Activated CD4-positive, alpha-beta memory T cell treated with anti-CD3 and anti-CD28 coated beads for 36 hours (primary cell): ENCODE measurements at regions not wholly inside any gene's neighbourhood (a gene's known extent, or its start where the extent isn't known, plus 50 kb on each side); places are given as distances from the start of the nearest gene placed in this dataset.

Source experiments
- CTCF ChIA-PET: fragments of 350-600 bp; sonication (Branson Sonifier 250); formaldehyde crosslinking; loops from one replicate; lab custom pipeline; 2021; ENCODE audit warnings: antibody characterized with exemption, inconsistent platforms; lab: Charles Lee
- POLR2A ChIA-PET: fragments of 350-600 bp; sonication (Branson Sonifier 250); formaldehyde crosslinking; loops from one replicate; lab custom pipeline; 2021; ENCODE audit warnings: antibody characterized with exemption; lab: Charles Lee
- DNase-seq: peaks from one replicate; pipeline ENCODE4 v3.0.0-alpha.2; 2020
- H3K27ac Mint-ChIP-seq: one replicate; pipeline ENCODE4 v1.8.0; 2021; ENCODE audit warnings: mixed read lengths
- H3K27me3 Mint-ChIP-seq: one replicate; pipeline ENCODE4 v1.8.0; 2021; ENCODE audit warnings: mixed read lengths
- H3K36me3 Mint-ChIP-seq: one replicate; pipeline ENCODE4 v1.8.0; 2021; ENCODE audit warnings: mixed read lengths
- H3K4me1 Mint-ChIP-seq: one replicate; pipeline ENCODE4 v1.8.0; 2021; ENCODE audit warnings: low read depth, mixed read lengths
- H3K4me3 Mint-ChIP-seq: one replicate; pipeline ENCODE4 v1.8.0; 2021; ENCODE audit warnings: mild to moderate bottlenecking, mixed read lengths
- H3K9me3 Mint-ChIP-seq: one replicate; pipeline ENCODE4 v1.8.0; 2021; ENCODE audit warnings: mixed read lengths
- intact Hi-C: fragments of 100-400 bp; cut with micrococcal nuclease; formaldehyde crosslinking; loops from one replicate; pipeline ENCODE4 v1.15.1; 2023

DNA sequence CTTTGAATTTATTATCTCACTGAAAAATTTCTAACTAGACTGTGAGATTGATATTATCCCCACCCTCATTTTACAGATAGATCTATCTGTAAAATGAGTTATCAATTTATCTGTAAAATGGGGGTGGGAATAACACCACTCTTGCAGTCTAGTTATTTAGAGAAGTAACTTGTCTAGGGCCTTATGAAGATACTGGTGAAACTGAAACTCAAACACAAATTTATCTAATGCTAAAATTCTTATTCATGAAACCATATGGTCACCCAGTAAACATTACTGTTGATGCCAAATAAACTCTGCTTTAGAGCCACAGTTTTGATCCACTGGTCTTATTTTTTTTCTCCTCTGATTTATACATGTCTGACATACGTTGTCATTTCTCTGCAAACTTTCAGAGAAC is 52.1 kb upstream of the SMIM36 start:
- Mint-ChIP-seq H3K27ac (no peak overlapping the region), H3K9me3 (peaks cover 3% of the 10 kb centered on the region), H3K4me3 (no peak overlapping the region), H3K27me3 (peaks cover 9% of the 10 kb centered on the region), H3K4me1 (peaks cover 33% of the 10 kb centered on the region), H3K36me3 (no peaks in the 10 kb centered on the region)
- intact Hi-C loops = loop anchor here (5.0 kb wide), 1 partner anchor 244 kb away; no protein-coding TSS in a partner anchor
- DNase-seq = no peak
- ChIA-PET POLR2A (no interaction called here), CTCF (no interaction called here)

DNA sequence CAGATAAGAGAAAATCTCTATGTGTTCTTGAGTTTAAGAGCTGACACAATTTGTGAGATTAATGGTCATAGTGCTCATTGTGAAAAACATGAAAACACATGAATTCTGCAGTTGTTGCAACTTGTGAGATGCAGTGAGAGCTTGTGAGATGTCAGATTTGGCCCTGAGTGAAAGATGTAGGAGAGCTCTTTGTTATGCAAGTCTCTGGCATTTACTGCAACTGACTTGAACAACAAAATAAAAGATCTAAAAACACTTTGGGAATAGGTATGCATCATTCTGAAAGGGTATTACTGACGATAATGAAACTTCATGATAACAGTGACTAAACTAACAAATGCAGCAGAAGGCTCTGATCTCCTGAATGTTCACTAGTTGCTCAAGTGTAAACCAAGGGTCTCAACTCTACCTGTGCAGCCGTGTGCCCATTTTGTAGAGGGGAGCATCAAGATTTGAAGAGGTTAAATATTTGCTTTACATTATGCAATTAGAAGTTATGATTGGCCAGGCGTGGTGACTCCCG is 50.8 kb upstream of the SMIM36 start:
- ChIA-PET POLR2A (interaction anchor here (0.7 to 1.2 kb wide), 3 partner anchors 9 to 15 kb away, joined by 4 to 6 read pairs (median 4); no protein-coding TSS in a partner anchor), CTCF (interaction anchor here (1.2 to 1.7 kb wide), 5 partner anchors 14 to 48 kb away, joined by 3 to 9 read pairs (median 4); no protein-coding TSS in a partner anchor)
- Mint-ChIP-seq H3K9me3 (peaks cover 3% of the 10 kb centered on the region), H3K4me1 (peaks cover 27% of the 10 kb centered on the region), H3K27me3 (peaks cover 11% of the 10 kb centered on the region), H3K36me3 (no peaks in the 10 kb centered on the region), H3K27ac (peak overlapping the region; percentile 11), H3K4me3 (no peak overlapping the region)
- intact Hi-C loops = loop anchor here (1.0 to 5.0 kb wide), 3 partner anchors 15 to 245 kb away; no protein-coding TSS in a partner anchor
- no peak for DNase-seq

DNA sequence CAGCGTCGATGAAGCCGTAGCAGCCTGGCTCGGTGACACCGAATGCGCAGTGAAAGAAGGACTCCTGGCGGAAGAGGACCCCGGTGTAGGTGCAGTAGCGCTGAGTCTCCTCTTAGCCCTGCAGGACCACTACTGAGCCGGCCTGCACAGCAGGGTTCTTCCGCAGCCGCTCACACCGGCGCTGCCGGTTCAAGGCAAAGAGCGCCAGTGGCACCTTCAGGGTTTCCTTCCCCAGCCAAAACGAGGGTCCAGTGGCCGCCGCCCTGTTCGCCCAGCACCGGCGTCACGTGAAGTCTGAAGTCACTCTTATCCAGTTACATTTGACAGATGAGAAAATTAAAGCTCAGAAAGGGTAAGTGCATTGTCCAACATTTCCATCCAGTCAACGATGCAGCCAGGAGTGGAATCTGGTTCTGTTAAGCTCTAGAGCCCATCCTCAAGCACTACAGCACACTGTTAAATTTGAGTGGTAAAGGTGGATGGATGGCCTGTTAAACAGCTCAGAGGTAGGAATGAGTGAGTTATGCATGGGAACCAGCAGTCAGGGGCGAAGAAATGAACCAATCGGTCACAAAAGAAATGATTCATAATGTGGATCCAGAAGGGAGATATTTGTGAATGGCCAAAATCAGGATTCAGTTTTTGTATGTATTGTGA is 50.2 kb upstream of the SMIM36 start:
- CTCF ChIA-PET = interaction anchor here (1.2 to 1.7 kb wide), 5 partner anchors 13 to 47 kb away, joined by 3 to 9 read pairs (median 4); no protein-coding TSS in a partner anchor
- no peak overlapping the region for H3K4me3 Mint-ChIP-seq
- DNase-seq = no peak
- peaks cover 3% of the 10 kb centered on the region for H3K9me3 Mint-ChIP-seq
- no peaks in the 10 kb centered on the region for H3K36me3 Mint-ChIP-seq
- POLR2A ChIA-PET = interaction anchor here (0.7 to 1.2 kb wide), 2 partner anchors 15 to 16 kb away, joined by 4 to 6 read pairs; no protein-coding TSS in a partner anchor
- intact Hi-C loops = loop anchor here (5.0 kb wide), 1 partner anchor 246 kb away; no protein-coding TSS in a partner anchor
- peaks cover 9% of the 10 kb centered on the region for H3K27me3 Mint-ChIP-seq
- H3K27ac Mint-ChIP-seq = peak overlapping the region; percentile 11
- peaks cover 21% of the 10 kb centered on the region for H3K4me1 Mint-ChIP-seq
